Left lung (tissue), 4 donors: ENCODE measurements at regions not wholly inside any gene's neighbourhood (a gene's known extent, or its start where the extent isn't known, plus 50 kb on each side); places are given as distances from the start of the nearest gene placed in this dataset.

Experiments
- ATAC-seq: fragments of 200-7000 bp; cut with Tn5 transposase; one replicate; pipeline ENCODE4 v1.9.1; 2020; ENCODE audit warnings: moderate library complexity
- DNase-seq, 4 donors: peaks; one replicate each; pipeline ENCODE4 v3.0.0-alpha.2; 2013 to 2020
- H3K27ac ChIP-seq, 2 donors: fragments of 200-600 bp; sonication (generic) in 1 of 2; one replicate each; pipeline versions ENCODE4 v1.5.0 to v1.8.0; 2020 to 2021
- H3K27me3 ChIP-seq, 2 donors: fragments of 200-600 bp; sonication (generic) in 1 of 2; one replicate each; pipeline versions ENCODE4 v1.5.0 to v1.8.0; 2020 to 2021
- H3K36me3 ChIP-seq, 2 donors: fragments of 200-600 bp; sonication (generic) in 1 of 2; one replicate each; pipeline versions ENCODE4 v1.5.0 to v1.8.0; 2020 to 2021
- H3K4me1 ChIP-seq, 2 donors: fragments of 200-600 bp; one replicate each; pipeline ENCODE4 v1.8.0; 2021
- H3K4me3 ChIP-seq, 2 donors: fragments of 200-600 bp; sonication (generic) in 1 of 2; one replicate each; pipeline versions ENCODE4 v1.5.0 to v1.8.0; 2020 to 2021; ENCODE audit warnings: mild to moderate bottlenecking in 1 of 2
- H3K9me3 ChIP-seq, 2 donors: fragments of 200-600 bp; sonication (generic) in 1 of 2; one replicate each; pipeline versions ENCODE4 v1.5.0 to v1.8.0; 2020 to 2021
- CTCF ChIP-seq, 2 donors: fragments of 200-600 bp; sonication (generic) in 1 of 2; IDR thresholded peaks; one replicate each; pipeline versions ENCODE4 v1.5.0 to v1.8.0; 2021; ENCODE audit warnings: antibody characterized with exemption in 2 of 2
- intact Hi-C, 2 donors: fragments of 100-400 bp; cut with DNase I; formaldehyde crosslinking; loops; one replicate each; pipeline versions ENCODE4 v1.11.2 to v1.14.2; 2022
- donor health status: DM: no; HTN: yes; CAD: no.
- donor health status: DM: no; HTN: no; CAD: no.

GRCh38 chr2:8594731-8595427 lies 87.0 kb upstream of the ID2 start:
- no peak for TF ChIP-seq CTCF (IDR thresholded peaks at IDR 0.05)
- intact Hi-C loops: no loop called here
- Histone ChIP-seq H3K4me3 (no peak overlapping the region), H3K27me3 (no peaks in the 10 kb centered on the region), H3K4me1 (peaks cover 0 to 12% of the 10 kb centered on the region in 2 donors), H3K9me3 (no peaks in the 10 kb centered on the region), H3K27ac (no peak overlapping the region), H3K36me3 (no peaks in the 10 kb centered on the region)
- ATAC-seq (no peak), DNase-seq (no peak)

GRCh38 chr2:8595428-8595805 lies 86.4 kb upstream of the ID2 start:
- ATAC-seq: no peak

DNA sequence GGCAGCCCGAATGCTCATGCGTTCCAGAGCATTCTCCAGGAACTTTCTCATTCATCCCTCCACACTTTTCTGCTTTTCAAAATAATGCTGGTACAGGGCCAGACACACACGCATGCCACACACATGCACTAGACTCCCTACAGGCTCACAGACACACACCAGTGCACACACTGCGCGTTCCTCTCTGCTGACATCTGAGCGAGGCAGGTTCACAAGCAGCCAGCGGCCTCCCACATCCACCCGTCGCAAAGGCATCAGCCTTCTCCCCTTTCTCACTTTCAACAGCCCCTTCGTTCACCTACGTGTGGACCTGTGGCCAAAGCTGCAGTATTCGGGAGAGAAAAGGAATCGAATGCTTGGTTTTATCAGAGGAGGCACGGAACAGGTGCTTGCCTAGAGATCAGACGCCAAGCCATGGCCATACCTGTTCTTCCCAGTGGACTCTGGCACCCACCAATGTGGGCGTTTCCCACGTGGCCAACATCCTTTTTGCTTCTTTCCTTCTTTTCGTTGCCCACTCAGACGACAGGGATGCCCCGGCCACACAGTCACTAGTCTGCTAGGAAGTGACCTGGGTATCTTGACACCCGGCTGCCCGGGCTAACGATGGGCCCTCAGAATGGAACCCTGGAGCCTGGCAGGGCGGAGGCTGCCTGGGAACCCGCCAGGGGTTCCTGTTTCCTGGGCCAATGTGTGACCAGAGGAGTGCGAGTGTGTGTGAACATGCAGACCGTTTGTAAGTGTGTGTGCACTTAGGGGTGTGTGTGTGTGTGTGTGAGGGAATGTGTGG lies 85.8 kb upstream of the ID2 start:
- intact Hi-C loops: no loop called here
- H3K4me1 ChIP-seq: peaks cover 0 to 12% of the 10 kb centered on the region in 2 donors
- DNase-seq (no peak), ATAC-seq (no peak)
- H3K36me3 ChIP-seq: no peaks in the 10 kb centered on the region
- no peak for TF ChIP-seq CTCF (IDR thresholded peaks at IDR 0.05)
- H3K9me3 ChIP-seq: no peaks in the 10 kb centered on the region
- H3K27ac ChIP-seq: no peak overlapping the region
- H3K27me3 ChIP-seq: no peaks in the 10 kb centered on the region
- no peak overlapping the region for H3K4me3 ChIP-seq

More at GRCh38 chr2:8595428-8595805, 86.4 kb upstream of the ID2 start:
- no peak overlapping the region for H3K4me3 ChIP-seq
- H3K9me3 ChIP-seq: no peaks in the 10 kb centered on the region
- H3K4me1 ChIP-seq: peaks cover 0 to 12% of the 10 kb centered on the region in 2 donors
- H3K27ac ChIP-seq: no peak overlapping the region
- no peaks in the 10 kb centered on the region for H3K27me3 ChIP-seq
- no peaks in the 10 kb centered on the region for H3K36me3 ChIP-seq
- TF ChIP-seq CTCF (IDR thresholded peaks at IDR 0.05): no peak
- no peak for DNase-seq
- intact Hi-C loops: no loop called here

DNA sequence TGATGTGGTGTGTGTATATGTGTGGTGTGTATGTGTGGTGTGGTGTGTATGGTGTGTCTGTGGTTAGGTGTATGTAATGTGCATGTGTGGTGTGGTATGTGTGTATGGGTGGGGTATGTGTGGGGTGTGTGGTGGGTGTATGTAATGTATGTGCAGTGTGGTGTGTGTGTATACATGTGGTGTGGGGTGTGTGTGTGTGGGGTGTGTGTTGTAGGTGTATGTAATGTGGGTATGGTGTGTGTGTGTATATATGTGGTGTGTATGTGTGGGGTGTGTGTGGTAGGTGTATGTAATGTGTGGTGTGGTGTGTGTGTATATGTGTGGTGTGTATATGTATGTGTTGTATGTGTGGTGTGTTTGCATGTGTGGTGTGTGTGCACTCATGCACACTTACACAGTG lies 84.8 kb upstream of the ID2 start:
- H3K27me3 ChIP-seq: no peaks in the 10 kb centered on the region
- no peaks in the 10 kb centered on the region for H3K9me3 ChIP-seq
- no peaks in the 10 kb centered on the region for H3K36me3 ChIP-seq
- no peak for ATAC-seq
- H3K4me3 ChIP-seq: no peak overlapping the region
- intact Hi-C loops: no loop called here
- TF ChIP-seq CTCF (IDR thresholded peaks at IDR 0.05): no peak
- DNase-seq: no peak
- peaks cover 0 to 12% of the 10 kb centered on the region in 2 donors for H3K4me1 ChIP-seq
- no peak overlapping the region for H3K27ac ChIP-seq

GRCh38 chr2:8597559-8598225 lies 84.2 kb upstream of the ID2 start:
- ATAC-seq: no peak
- intact Hi-C loops: no loop called here
- peak overlapping the region in 1 of 2 donors; percentile 69 for H3K27ac ChIP-seq

More at GRCh38 chr2:8597559-8598225, 84.2 kb upstream of the ID2 start:
- no peak for DNase-seq
- Histone ChIP-seq H3K4me3 (no peak overlapping the region), H3K4me1 (peaks cover 0 to 15% of the 10 kb centered on the region in 2 donors), H3K9me3 (no peaks in the 10 kb centered on the region), H3K36me3 (no peaks in the 10 kb centered on the region), H3K27me3 (no peaks in the 10 kb centered on the region)
- no peak for TF ChIP-seq CTCF (IDR thresholded peaks at IDR 0.05)
